T1000 (cell line): ENCODE measurements at regions not wholly inside any gene's neighbourhood (a gene's known extent, or its start where the extent isn't known, plus 50 kb on each side); places are given as distances from the start of the nearest gene placed in this dataset.

ENCODE experiments used
- DNase-seq: peaks from one replicate; lab custom pipeline; 2025; ENCODE audit warnings: mixed read lengths; lab: John Stamatoyannopoulos, UW

DNA sequence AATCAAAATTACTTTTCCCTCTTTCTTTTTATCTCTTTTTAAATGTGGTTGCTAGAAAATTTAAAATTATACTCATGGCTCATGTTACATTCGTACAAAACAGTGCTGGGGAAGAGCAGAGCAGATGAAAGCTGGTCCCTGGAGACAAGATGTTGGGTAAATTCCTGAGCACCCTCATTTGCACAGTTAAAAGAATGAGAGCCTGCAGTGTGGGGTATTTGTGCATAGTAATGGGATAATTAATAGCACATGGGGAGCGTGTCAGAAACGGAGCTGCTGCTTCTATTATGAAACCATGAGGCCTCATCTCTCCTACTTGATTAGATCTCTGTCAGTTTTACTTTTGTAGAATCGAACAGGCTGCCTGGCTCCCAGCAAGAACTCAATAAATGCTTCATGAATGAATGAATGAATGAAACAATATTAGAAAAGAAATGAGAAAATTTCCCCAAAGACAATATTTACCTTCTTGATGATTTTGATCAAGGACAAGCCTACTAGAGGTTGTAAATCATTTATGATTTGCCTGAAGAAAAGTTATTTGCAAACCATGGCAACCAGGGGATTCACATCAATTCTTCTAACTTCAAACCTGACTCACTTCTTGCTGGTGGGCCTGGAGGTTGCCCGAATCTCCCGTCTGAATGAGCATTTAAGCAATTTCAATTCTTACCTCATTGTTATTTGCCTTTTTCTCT, 177.2 kb upstream of the TUT7 start:
- DNase-seq = no peak

DNA sequence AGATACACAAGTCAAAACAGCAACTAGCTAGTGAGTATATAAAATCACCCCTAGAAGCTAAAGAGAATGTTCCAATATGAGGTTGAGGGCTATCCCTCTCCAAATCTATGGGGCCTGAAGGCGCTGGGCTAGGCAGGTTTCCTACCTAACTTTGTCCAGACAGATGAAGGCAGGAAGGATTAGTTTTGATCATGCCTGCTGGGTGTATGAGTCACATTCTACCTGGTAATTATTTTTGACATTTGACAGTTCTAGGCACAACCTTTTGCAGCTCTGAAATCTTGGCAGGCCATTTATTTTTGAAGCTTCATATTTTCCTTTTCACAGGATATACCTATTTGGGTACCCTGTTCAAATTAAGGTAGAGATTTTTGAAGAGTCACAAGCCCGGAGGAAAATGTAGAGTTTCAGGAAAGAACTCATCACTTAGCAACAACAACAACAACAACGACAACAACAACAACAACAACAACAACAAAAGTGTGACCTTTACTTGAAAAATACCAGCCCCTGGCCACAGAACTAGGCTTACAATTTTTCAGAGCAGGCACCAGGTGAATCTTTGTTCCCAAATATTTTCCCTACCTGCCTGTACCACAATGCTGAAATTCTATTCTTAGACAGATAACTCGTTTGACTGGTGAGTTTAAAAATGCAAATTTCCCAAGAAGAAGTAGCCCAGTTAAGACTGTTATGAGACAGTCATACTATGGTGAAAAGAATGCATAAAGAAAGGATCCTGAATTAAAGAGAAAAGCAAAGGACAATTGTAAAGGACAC, 175.5 kb upstream of the TUT7 start:
- DNase-seq = no peak

DNA sequence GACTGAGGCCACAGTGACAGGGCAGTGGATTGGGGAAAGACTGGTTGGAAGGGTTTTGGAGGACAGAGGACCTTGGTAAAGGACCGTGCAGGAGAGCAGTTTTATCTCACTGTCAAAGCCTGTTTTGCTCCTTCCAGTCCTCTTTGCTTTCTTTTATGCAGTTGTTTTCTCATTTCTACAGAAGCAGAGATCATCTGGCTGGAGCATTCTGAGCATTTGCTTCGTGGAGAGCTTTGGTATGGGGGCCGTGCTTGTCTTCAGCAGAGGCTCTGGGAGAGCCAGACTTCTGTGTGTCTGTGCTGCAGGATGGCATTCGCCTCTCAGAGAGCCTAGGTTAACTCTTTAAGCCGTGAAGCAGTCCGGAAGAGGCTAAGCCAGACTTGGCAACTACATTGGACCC, 171.8 kb upstream of the TUT7 start:
- no peak for DNase-seq

DNA sequence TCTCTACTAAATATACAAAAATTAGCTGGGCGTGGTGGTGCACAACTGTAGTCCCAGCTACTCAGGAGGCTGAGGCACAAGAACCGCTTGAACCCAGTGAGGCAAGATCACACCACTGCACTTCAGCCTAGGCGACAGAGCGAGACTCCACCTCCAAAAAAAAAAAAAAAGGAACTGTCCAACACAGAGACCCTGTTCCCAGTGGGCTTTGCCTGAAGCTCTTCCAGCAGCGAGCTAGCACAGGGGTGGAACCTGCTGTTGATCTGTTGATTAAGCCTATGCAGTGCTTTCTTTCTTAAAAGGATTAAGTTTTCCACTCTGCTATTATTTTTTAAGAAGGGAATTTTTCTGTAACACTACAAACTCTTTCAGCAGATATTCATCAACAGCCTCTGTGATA, 171.0 kb upstream of the TUT7 start:
- no peak for DNase-seq

DNA sequence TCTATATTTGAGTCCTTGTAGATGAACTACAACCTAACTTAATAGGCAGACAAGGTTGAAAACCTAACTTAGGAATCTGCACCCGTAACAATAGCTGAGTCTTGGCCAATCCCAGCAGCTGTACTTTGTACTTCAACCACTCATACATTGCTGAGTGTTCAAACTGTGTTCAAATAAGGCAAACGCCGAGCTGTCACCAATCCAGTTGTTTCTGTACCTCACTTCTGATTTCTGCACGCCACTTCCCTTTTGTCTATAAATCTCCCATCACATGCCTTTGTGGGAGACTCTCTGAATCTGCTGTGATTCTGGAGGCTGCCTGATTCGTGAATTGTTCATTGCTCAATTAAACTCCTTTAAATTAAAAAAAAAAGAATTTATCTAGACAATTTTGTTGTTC, 167.8 kb upstream of the TUT7 start:
- no peak for DNase-seq

DNA sequence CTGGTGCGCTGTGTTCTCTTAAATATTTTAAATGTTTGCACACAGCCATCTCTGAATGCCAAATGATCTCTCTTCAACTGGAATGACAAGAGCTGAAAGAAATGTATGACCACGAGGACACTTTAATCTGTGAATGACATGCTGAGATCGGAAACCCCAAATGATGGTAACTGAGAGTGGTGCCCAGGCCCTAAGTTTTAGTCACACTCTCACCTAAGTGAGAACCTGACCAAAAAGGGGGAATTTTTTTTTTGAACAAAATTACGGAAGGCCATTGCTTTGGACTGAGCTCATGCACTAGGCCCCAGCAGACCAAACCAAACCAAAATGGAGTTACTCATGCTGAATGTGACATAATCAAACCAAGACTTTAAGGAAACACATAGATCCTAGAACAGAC, 167.1 kb upstream of the TUT7 start:
- no peak for DNase-seq

DNA sequence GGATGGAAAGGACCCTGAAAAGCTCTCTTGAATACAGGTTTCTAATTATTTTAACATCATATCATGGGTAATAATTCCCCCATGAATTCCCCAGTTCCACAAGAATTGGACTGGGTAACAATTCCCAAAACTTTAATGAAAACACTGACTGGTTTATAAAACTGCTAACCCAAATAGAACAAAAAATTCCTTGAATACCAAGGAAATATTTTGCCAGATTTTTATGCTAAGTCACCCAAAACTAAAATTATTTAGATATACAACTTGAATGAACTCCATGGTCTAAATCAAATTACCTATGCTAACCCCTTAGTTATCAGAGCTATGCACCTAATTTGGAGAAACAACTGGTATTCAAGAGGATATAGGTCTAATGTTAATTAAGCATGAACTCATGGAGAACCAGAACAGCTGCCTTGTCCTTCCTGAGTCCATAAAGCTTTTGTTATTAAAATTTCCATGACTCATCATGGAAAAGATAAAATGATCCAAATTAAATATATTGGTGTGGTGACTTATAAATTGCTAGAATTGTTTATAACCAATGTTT, 164.9 kb upstream of the TUT7 start:
- DNase-seq = no peak

DNA sequence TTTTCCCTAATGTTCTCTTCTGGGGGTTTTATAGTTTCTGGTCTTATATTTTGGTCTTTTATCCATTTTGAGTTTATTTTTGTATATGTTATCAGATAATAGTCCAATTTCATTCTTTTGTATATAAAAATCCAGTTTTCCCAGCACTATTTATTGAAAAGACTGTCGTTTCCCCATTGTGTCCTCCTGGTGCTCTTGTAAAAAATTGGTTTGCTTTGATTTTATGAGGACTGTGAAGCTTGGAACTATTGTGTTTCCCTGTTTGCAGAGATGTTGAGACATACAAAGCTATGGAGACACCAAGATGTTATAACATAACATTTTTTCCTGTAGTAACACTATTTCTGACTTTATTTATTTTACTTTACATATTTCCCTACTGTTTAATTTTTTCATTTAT, 163.3 kb upstream of the TUT7 start:
- DNase-seq = no peak

DNA sequence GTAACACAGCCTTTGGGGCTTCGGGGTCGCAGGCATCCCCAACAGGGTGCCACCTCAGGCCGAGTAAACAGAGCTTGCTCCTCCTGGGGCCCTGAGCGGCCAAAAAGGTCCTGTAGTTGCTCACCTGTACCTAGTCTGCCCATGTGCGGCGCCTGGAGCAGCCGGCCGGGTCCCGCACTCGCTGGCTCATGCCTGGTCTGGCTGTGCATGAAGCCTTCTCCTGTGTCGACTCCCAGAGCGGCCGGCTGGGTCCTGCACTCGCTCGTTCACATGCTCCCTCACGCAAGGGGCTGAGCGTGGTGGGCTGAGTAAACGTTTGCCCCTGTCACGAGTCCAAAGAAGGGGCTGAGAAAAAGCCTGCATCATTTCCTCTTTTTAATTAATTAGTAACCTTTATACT, 162.4 kb upstream of the TUT7 start:
- DNase-seq = no peak

DNA sequence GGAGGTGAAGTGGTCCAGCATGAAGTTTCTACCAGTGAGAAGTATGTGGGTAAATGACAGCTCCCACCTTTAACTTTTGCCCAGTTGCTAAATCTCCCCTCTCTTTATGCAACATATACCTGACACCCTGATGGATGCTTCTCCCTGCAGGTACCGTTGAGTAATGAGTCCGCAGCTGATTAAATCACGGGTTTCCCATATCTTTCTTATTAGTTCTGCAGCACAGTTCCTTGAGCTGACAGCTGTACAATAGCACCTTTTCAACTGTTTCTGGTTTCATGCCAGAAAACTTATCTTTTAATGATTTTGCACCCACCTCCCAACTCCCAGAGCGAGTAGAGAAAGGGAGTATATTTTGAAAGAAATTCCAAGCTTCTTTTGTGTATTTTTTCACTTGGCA, 161.0 kb upstream of the TUT7 start:
- no peak for DNase-seq

DNA sequence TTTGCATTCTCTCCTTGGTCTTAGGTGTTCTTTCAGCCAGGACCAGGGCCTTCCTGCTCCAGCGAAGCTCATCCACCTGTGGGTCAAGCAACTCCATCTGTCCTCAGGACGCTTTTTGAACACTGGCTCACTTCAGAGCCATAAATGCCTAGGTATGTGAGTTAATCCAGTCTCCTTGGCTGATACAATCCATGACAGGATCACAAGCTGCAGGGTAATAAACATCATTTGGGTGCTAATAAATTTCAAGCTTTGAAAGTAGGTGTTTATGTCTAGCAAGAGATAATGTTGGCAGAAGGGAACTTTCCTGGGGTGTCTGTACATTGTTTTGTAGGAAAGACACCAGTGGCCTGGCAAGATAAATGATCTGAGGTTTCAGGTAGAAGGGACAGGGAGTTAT, 159.2 kb upstream of the TUT7 start:
- DNase-seq = no peak

DNA sequence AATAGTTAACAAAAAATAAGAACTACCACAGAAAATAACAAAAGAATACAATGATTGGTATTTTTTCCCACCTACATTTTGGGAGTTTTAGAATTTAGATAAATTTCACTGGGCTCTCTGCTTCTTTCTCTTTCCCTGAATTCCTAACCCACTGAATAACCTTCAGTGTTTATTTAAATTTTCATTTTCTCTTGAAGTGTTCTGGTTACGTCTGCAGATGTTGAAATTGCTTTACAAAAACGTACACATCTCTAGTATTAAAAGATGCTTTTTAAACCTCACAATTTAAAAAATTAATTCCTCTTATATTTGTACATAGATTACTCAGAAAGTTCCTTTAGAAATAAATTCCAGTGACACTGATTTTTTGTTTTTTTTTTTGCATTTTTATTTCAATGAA, 158.7 kb upstream of the TUT7 start:
- DNase-seq = no peak

DNA sequence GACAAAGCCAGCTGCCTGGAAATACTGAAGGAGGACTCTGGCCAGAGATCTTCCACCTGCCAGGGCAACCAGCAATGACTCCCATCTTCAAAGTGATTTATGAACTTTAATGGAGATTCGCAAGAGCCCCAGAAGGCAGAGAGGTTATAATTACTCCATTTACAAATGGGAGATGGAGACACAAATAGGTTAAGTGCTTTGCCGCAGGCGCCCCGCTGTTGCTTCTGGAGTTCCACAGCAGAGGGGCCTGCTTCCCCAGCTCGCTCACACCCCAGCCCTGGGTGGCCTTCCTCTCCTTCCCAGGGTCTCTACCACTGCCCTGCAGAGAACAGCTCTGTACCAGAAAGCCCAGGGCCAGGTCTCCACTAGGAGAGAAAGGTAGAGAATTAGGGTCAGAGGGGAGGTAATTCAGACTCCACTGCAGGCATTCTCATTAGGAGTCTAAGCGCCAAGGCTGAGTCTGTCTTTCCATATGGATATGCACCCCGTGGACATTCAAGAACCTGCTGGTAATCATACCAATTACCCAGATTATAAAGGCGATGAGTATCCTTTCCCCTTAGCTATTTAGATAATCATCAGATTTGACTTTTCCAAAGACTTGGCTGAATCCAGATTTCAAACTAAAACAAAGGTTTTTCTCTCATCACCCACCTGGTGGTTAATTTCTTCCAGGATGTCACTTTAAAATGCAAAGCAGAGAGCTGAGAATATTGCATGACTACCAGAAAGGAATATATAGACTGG, 157.6 kb upstream of the TUT7 start:
- no peak for DNase-seq

DNA sequence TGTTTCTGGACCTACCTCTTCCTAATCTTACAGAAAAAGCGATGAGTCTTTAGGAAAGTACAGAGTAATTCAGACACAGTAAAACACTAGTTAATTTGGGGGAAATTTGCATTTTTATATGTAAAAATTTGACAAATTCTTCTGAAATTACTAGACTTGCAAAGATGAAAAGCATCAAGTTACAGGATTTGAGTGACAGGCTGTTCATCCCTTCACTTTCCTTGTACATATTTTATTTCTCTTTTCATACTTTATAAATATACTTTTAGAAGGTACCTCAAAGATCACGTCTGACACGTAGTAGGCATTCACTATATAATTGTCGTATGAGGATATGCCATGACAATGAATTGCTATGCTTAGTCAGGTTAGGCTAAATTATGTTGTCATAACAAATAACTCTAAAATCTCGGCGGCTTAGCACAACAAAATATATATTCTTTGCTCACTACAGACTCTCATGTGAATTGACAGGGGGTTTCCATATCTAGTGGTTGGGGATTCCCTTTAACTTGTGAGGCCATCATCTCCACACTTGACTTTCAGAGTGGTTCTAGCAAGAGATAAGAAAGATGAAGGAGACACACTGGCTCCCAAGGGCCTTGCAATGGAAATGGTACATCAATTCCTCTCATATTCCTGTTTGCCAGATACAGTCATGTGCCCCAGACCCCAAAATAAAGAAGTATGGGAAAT, 154.1 kb upstream of the TUT7 start:
- DNase-seq = no peak

DNA sequence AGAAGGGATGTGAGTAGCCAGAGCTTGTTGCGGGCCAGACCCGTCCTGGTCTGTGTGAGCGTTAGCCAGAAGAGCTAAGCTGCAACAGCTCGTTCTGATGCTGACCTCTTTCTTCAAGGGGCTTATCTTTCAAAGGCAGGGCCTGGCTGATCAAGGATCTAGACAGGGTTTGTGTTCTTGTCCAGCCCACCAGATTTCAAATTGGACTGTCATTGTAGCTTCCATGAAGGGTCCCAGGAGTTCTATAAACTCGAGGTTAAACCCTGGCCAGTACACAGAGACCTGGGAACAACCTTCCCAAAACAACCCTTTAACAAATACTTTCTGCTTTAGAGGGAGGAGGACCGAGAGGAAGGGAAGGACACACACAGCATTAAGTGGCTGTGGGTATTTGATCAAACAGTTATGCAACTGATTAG, 153.0 kb upstream of the TUT7 start:
- DNase-seq = no peak

DNA sequence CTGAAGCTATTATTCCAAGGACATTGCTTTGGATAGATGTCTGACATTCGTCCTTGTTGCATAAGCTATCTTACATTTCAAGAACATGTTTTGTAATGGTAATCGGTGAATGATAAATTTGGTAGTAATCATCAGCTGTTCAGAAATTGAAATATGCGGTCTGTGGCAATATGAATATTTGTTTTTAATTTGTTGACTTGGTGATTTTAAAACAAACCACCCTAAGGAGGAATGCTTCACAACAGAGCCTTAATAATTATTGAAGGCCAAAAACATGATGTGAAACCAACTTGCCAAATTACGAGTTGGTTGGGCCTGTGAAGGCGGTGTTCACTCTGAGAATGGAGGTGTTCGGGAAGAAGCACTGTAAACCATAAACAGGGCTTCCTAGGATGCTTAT, 149.7 kb upstream of the TUT7 start:
- no peak for DNase-seq

DNA sequence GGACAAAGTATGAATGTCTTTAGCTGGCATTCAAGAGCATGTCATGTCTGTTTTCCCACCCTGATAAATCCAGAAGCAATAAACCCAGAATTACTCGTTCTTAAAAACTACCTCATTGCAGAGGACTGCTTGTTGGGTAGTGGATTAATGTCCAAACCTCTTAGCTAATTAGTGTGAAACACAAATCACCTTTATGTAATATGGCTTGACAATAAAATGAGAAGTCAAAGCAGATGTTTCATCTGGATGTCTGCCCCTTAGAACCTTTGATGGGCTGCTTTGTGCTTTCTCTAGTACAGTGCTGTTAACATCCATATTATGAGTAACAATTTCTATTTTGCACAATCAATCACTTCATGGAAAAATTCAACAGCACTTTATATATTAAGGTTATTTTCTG, 149.1 kb upstream of the TUT7 start:
- no peak for DNase-seq

DNA sequence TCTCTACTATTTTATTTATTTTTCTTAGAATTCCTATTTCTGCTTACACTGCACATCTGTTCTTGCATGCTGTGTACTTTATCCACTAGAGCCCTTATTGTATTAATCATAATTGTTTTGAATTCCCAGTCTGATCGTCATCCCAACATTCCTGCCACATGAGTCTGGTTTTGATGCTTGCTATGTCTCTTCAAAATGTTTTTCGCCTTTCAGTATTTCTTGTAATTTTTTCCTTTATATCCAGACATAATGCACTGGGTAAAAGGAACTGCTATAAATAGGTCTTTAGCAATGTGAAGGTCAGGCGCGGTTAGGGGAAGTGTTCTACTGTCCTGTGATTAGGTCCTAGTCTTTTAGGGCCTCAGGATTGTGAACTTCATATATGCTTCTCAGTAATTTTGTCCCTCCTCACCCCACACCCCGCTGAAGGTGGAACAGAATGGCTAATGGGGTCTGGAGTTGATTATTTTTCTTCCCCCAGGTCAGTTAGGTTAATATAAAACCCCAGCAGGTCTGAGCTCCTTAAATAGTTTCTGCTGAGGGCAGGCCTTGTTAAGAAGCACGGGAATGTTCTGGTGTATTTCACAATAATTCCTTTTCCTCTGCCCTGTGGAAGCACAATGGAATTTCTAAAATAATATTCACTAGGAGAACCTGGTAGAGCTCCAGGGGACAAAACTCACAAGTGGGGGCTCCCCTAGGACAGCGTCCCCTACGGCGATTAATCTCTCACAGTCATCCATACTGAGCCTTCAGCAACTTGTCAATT, 146.6 kb upstream of the TUT7 start:
- peak; percentile 9 for DNase-seq

DNA sequence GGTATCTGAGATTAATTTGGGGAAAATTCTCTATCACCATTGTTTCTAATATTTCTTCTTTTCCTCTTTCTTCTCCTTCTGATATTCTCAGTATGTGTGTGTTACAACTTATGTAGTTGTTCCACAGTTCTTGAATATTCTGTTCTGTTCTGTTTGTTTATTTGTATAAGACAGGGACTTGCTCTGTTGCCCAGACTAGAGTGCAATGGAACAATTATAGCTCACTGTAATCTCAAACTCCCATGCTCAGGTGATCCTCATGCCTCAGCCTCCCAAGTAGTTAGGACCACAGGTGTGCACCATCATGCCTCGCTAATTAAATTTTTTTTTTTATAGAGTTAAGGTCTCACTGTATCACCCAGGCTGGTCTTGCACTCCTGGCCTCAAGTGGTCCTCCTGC, 145.8 kb upstream of the TUT7 start:
- DNase-seq = no peak

DNA sequence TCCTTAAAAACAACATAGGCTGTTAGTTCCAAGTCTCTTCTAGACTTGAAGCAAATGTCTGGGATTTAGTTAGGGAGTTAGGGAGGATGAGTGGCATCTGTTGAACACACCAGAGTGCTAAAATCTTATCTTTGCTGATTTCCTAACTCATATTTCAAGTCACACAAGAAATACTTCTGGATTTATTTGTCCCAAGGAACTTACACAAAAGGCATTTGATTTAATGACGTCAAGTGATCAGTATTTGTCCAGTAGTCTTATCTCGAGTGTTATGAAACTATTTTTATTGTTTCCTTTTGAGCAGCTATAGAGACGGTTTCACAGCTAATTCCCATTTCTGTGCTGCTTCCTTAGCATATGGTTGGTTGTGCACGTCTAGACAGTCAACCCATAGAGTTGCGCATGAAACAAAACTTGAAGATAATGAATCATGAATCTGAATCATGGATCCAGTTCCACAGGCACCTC, 140.5 kb upstream of the TUT7 start:
- DNase-seq = no peak
